ENCODE measurements at regions not wholly inside any gene's neighbourhood (a gene's known extent, or its start where the extent isn't known, plus 50 kb on each side); places are given as distances from the start of the nearest gene placed in this dataset.

- TF ChIP-seq CTCF (IDR thresholded peaks at IDR 0.05; ENCODE audit: low read depth, low read length), result no peak
- no peak for TF ChIP-seq EZH2phosphoT487 (IDR thresholded peaks at IDR 0.05; ENCODE audit: low read depth)
These were observed 211.9 kb upstream of the PAPPA start for GRCh38 chr9:115941561-115942315.

Data from OCI-LY3 (cell line).